HEK293 (cell line): ENCODE measurements at regions not wholly inside any gene's neighbourhood (a gene's known extent, or its start where the extent isn't known, plus 50 kb on each side); places are given as distances from the start of the nearest gene placed in this dataset.
"Not testable (repeated sequence)": the region's sequence is repeated elsewhere in the genome, so short reads cannot be mapped to it uniquely, and the experiment has no call there.

ENCODE experiments used
- CTCF ChIA-PET: fragments of 350-600 bp; formaldehyde crosslinking; extraction: SDS; loops from one replicate; lab custom pipeline; 2021; ENCODE audit warnings: antibody characterized with exemption; lab: Yijun Ruan, JAX
- POLR2A ChIA-PET: fragments of 300-600 bp; formaldehyde crosslinking; extraction: SDS; loops from one replicate; lab custom pipeline; 2020; ENCODE audit warnings: antibody characterized with exemption, inconsistent platforms; lab: Yijun Ruan, JAX
- H3K27ac ChIP-seq: fragments of 200-500 bp; sonication (Bioruptor generic); 2 replicates; pipeline ENCODE4 v1.5.1; 2014; ENCODE audit warnings: low read depth, low read length, control low read depth, inconsistent platforms; ENCODE audit errors: extremely low read depth
- H3K36me3 ChIP-seq, 2 experiments: fragments of 200-500 bp in 1 of 2; sonication (Bioruptor generic) in 1 of 2; 1 replicate in 1 of 2; 2 replicates in 1 of 2; pipeline ENCODE4 v1.5.1; 2014 to 2017; ENCODE audit warnings: inconsistent platforms in 2 of 2, low read length in 2 of 2; ENCODE audit not compliant: control insufficient read depth in 2 of 2, insufficient read depth in 1 of 2
- H3K4me1 ChIP-seq: fragments of 200-500 bp; sonication (Bioruptor generic); 2 replicates; pipeline ENCODE4 v1.5.1; 2014; ENCODE audit warnings: mild to moderate bottlenecking, low read length, inconsistent platforms; ENCODE audit not compliant: control insufficient read depth, insufficient read depth
- H3K4me3 ChIP-seq: 2 replicates; pipeline ENCODE4 v1.5.1; 2011; ENCODE audit warnings: low read depth, mild to moderate bottlenecking, control low read depth, low read length, moderate library complexity
- H3K9me3 ChIP-seq: fragments of 200-500 bp; sonication (Bioruptor generic); 2 replicates; pipeline ENCODE4 v1.5.1; 2014; ENCODE audit warnings: low read depth, low read length, inconsistent platforms; ENCODE audit not compliant: control insufficient read depth, insufficient read depth
- KLF8 ChIP-seq: fragments of 450-650 bp; formaldehyde crosslinking; IDR thresholded peaks from 2 replicates; pipeline ENCODE4 v1.5.1; 2016; ENCODE audit warnings: missing biosample characterization, missing genetic modification characterization
- KLF9 ChIP-seq: fragments of 450-650 bp; formaldehyde crosslinking; IDR thresholded peaks from 2 replicates; pipeline ENCODE4 v1.5.1; 2016; ENCODE audit warnings: missing biosample characterization, missing genetic modification characterization, low read depth
- MZF1 ChIP-seq: fragments of 450-650 bp; formaldehyde crosslinking; IDR thresholded peaks from 2 replicates; pipeline ENCODE4 v1.5.1; 2017; ENCODE audit warnings: missing biosample characterization, missing genetic modification characterization, borderline replicate concordance
- PRDM1 ChIP-seq: fragments of 450-650 bp; formaldehyde crosslinking; IDR thresholded peaks from 2 replicates; pipeline ENCODE4; 2016; ENCODE audit warnings: missing biosample characterization, missing genetic modification characterization
- ZBTB17 ChIP-seq: fragments of 450-650 bp; formaldehyde crosslinking; IDR thresholded peaks from 2 replicates; pipeline ENCODE4 v1.5.1; 2016; ENCODE audit warnings: missing biosample characterization, missing genetic modification characterization
- ZBTB8A ChIP-seq: fragments of 450-650 bp; formaldehyde crosslinking; IDR thresholded peaks from 2 replicates; pipeline ENCODE4 v1.5.1; 2016; ENCODE audit warnings: missing biosample characterization, missing genetic modification characterization
- ZFHX2 ChIP-seq: fragments of 450-650 bp; formaldehyde crosslinking; conservative IDR thresholded peaks from 2 replicates; pipeline ENCODE4 v1.5.1; 2016; ENCODE audit warnings: missing biosample characterization, missing genetic modification characterization
- ZFP37 ChIP-seq: fragments of 450-650 bp; formaldehyde crosslinking; IDR thresholded peaks from 2 replicates; pipeline ENCODE4 v1.5.1; 2016; ENCODE audit warnings: missing biosample characterization, missing genetic modification characterization
- ZFP69B ChIP-seq: fragments of 450-650 bp; formaldehyde crosslinking; IDR thresholded peaks from 2 replicates; pipeline ENCODE4 v1.5.1; 2016; ENCODE audit warnings: missing biosample characterization, missing genetic modification characterization
- ZNF10 ChIP-seq: fragments of 450-650 bp; formaldehyde crosslinking; IDR thresholded peaks from 2 replicates; pipeline ENCODE4 v1.5.1; 2017; ENCODE audit warnings: missing biosample characterization, missing genetic modification characterization
- ZNF121 ChIP-seq: fragments of 450-650 bp; formaldehyde crosslinking; IDR thresholded peaks from 2 replicates; pipeline ENCODE4 v1.5.1; 2016; ENCODE audit warnings: missing biosample characterization, missing genetic modification characterization
- ZNF335 ChIP-seq: fragments of 450-650 bp; formaldehyde crosslinking; conservative IDR thresholded peaks from 2 replicates; pipeline ENCODE4 v1.5.1; 2016; ENCODE audit warnings: missing biosample characterization, missing genetic modification characterization
- ZNF530 ChIP-seq: fragments of 450-650 bp; formaldehyde crosslinking; IDR thresholded peaks from 2 replicates; pipeline ENCODE4 v1.5.1; 2016; ENCODE audit warnings: low read depth, missing biosample characterization, missing genetic modification characterization
- ZNF629 ChIP-seq: fragments of 450-650 bp; formaldehyde crosslinking; IDR thresholded peaks from 2 replicates; pipeline ENCODE4 v1.5.1; 2017; ENCODE audit warnings: missing biosample characterization, missing genetic modification characterization
- ZNF654 ChIP-seq: fragments of 450-650 bp; formaldehyde crosslinking; IDR thresholded peaks from 2 replicates; pipeline ENCODE4 v1.5.1; 2016; ENCODE audit warnings: low read depth, missing biosample characterization, missing genetic modification characterization
- ZNF843 ChIP-seq: fragments of 450-650 bp; formaldehyde crosslinking; IDR thresholded peaks from 2 replicates; pipeline ENCODE4 v1.5.1; 2016; ENCODE audit warnings: missing biosample characterization, missing genetic modification characterization
- ZSCAN30 ChIP-seq: fragments of 450-650 bp; IDR thresholded peaks from 2 replicates; pipeline ENCODE4 v1.5.1; 2018; ENCODE audit warnings: missing biosample characterization, mild to moderate bottlenecking, missing genetic modification characterization, moderate library complexity
- TF ChIP-seq, protein P1 (sequence below): fragments of 450-650 bp; formaldehyde crosslinking; IDR thresholded peaks from 2 replicates; pipeline ENCODE4 v1.5.1; 2017; ENCODE audit warnings: missing biosample characterization, missing genetic modification characterization
- TF ChIP-seq, protein P2 (sequence below): fragments of 450-650 bp; formaldehyde crosslinking; IDR thresholded peaks from 2 replicates; pipeline ENCODE4 v1.5.1; 2017; ENCODE audit warnings: missing biosample characterization, missing genetic modification characterization
- TF ChIP-seq, protein P3 (sequence below): fragments of 450-650 bp; formaldehyde crosslinking; optimal IDR thresholded peaks from 2 replicates; pipeline ENCODE3; 2016; ENCODE audit warnings: missing biosample characterization, mild to moderate bottlenecking, missing genetic modification characterization
- TF ChIP-seq, protein P4 (sequence below): fragments of 450-650 bp; formaldehyde crosslinking; IDR thresholded peaks from 2 replicates; pipeline ENCODE4 v1.5.1; 2016; ENCODE audit warnings: missing biosample characterization, missing genetic modification characterization

DNA sequence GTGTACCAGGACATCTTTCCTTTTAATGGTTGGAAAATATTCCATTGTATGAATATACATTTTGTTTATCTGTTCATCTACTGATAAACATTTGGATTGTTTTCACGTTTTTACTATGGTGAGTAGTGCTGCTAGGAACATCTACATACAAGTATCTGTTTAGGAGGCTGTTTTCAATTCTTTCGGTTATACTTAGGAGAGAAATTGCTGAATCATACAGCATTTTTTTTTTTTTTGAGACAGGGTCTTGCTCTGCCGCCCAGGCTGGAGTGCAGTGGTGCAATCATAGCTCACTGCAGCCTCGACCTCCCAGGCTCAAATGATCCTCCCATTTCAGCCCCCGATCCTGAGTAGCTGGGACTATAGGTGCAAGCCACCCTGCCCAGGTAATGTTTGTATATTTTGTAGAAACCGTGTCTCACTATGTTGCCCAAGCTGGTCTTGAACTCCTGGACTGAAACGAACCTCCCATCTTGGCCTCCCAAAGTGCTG is 122.9 kb downstream of the CRLF3 start:
- ChIA-PET POLR2A (no interaction called here), CTCF (interaction anchor here (1.1 kb wide), 1 partner anchor 110 kb away, joined by 3 read pairs; no protein-coding TSS in a partner anchor)
- Histone ChIP-seq H3K4me1 (no peaks in the 10 kb centered on the region), H3K9me3 (no peaks in the 10 kb centered on the region), H3K4me3 (no peak overlapping the region), H3K36me3 (no peaks in the 10 kb centered on the region), H3K27ac (no peak overlapping the region)
- TF ChIP-seq, protein P1, sequence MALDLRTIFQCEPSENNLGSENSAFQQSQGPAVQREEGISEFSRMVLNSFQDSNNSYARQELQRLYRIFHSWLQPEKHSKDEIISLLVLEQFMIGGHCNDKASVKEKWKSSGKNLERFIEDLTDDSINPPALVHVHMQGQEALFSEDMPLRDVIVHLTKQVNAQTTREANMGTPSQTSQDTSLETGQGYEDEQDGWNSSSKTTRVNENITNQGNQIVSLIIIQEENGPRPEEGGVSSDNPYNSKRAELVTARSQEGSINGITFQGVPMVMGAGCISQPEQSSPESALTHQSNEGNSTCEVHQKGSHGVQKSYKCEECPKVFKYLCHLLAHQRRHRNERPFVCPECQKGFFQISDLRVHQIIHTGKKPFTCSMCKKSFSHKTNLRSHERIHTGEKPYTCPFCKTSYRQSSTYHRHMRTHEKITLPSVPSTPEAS (tag by site-specific recombination) = no peak
- no peak for TF ChIP-seq ZNF530 (tag by site-specific recombination)
- TF ChIP-seq ZNF121 (tag by site-specific recombination) = peak; percentile 12; the same call in 1 of the 2 replicates

DNA sequence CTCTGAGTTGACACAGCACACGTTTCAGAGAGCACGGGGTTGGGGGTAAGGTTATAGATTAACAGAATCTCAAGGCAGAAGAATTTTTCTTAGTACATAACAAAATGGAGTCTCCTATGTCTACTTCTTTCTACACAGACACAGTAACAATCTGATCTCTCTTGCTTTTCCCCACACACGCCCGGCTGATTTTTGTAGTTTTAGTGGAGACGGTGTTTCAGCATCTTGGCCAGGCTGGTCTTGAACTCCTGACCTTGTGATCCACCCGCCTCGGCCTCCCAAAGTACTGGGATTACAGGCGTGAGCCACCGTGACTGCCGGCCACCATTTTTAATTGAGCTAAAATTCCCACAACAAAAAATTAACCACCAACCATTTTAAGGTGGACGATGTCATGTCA is 123.7 kb downstream of the CRLF3 start:
- H3K27ac ChIP-seq, H3K4me3 ChIP-seq, H3K36me3 ChIP-seq, H3K4me1 ChIP-seq, CTCF ChIA-PET, H3K9me3 ChIP-seq, POLR2A ChIA-PET: not testable (repeated sequence)
- TF ChIP-seq ZFP69B (tag by site-specific recombination) (0 out of 2 replicates have a peak, but pooled peaks have one; percentile 20), ZNF629 (tag by site-specific recombination) (0 out of 2 replicates have a peak, but pooled peaks have one; percentile 23)

DNA sequence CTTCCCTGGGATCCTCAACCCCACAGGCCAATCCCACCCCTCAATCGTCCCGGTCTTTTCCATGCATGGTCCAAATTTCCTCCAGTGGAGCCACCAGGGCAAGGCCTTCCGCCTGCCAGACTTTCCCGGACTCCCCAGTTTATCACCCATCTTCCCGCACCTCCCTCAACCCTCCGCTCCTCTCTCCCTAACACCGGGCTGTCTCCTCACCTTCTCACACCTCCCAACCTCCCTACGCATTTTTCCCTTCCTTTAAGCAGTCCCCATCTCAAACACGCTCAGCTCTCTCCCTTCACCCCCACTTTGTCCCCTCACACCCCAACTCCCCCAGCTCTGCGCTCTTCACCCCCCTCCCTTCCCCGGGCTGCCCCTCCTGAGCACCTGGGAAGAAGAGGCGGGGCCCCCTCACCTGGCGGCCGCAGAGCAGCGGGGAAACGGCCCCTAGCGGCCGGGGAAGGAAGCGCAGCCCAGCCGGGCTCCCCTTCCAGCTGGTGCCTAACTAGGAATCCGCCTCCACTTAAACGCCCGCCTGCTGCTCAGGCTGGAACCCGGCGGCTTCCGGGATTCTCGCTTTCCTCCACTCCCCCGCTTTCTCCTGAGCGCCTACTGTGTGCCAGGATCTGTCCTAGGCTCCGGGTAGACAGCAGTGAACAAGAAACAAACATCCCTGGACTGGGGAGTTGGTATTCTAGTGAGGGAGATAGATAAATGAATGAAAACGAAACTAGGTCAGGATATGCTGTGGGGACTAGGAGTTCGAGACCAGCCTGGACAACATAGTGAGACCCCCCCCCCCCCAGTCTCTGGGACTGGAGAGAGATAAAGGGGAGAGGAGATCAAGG is 126.7 kb downstream of the CRLF3 start:
- ChIA-PET CTCF (interaction anchor here (0.6 to 1.4 kb wide), 7 partner anchors 10 to 571 kb away, joined by 3 to 9 read pairs (median 4); partner anchors contain the start of gene GOSR1), POLR2A (interaction anchor here (0.6 to 0.7 kb wide), 2 partner anchors 11 to 37 kb away, joined by 3 read pairs; no protein-coding TSS in a partner anchor)
- peak overlapping the region; percentile 24 for H3K4me3 ChIP-seq
- not testable (repeated sequence) for H3K27ac ChIP-seq, H3K36me3 ChIP-seq, H3K9me3 ChIP-seq, H3K4me1 ChIP-seq
- TF ChIP-seq ZNF335 (tag by site-specific recombination) = peak; percentile 53; the same call in 1 of the 2 replicates
- TF ChIP-seq, protein P2, sequence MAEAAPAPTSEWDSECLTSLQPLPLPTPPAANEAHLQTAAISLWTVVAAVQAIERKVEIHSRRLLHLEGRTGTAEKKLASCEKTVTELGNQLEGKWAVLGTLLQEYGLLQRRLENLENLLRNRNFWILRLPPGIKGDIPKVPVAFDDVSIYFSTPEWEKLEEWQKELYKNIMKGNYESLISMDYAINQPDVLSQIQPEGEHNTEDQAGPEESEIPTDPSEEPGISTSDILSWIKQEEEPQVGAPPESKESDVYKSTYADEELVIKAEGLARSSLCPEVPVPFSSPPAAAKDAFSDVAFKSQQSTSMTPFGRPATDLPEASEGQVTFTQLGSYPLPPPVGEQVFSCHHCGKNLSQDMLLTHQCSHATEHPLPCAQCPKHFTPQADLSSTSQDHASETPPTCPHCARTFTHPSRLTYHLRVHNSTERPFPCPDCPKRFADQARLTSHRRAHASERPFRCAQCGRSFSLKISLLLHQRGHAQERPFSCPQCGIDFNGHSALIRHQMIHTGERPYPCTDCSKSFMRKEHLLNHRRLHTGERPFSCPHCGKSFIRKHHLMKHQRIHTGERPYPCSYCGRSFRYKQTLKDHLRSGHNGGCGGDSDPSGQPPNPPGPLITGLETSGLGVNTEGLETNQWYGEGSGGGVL (tag by site-specific recombination) = peak; percentile 41
- TF ChIP-seq, protein P3, sequence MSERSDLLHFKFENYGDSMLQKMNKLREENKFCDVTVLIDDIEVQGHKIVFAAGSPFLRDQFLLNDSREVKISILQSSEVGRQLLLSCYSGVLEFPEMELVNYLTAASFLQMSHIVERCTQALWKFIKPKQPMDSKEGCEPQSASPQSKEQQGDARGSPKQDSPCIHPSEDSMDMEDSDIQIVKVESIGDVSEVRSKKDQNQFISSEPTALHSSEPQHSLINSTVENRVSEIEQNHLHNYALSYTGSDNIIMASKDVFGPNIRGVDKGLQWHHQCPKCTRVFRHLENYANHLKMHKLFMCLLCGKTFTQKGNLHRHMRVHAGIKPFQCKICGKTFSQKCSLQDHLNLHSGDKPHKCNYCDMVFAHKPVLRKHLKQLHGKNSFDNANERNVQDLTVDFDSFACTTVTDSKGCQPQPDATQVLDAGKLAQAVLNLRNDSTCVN (tag by site-specific recombination) = peak; percentile 16
- 0 out of 2 replicates have a peak, but pooled peaks have one; percentile 34 for TF ChIP-seq ZFP37 (tag by site-specific recombination)
- peak; percentile 56; the same call in 1 of the 2 replicates for TF ChIP-seq KLF8 (tag by site-specific recombination)
- TF ChIP-seq ZSCAN30 = peak; percentile 67; the same call in 1 of the 2 replicates
- peak; percentile 62; the same call in 1 of the 2 replicates for TF ChIP-seq ZNF10 (tag by site-specific recombination)
- TF ChIP-seq ZBTB17 (tag by site-specific recombination) = 0 out of 2 replicates have a peak, but pooled peaks have one; percentile 46
- 0 out of 2 replicates have a peak, but pooled peaks have one; percentile 18 for TF ChIP-seq PRDM1 (tag by site-specific recombination)
- TF ChIP-seq, protein P4, sequence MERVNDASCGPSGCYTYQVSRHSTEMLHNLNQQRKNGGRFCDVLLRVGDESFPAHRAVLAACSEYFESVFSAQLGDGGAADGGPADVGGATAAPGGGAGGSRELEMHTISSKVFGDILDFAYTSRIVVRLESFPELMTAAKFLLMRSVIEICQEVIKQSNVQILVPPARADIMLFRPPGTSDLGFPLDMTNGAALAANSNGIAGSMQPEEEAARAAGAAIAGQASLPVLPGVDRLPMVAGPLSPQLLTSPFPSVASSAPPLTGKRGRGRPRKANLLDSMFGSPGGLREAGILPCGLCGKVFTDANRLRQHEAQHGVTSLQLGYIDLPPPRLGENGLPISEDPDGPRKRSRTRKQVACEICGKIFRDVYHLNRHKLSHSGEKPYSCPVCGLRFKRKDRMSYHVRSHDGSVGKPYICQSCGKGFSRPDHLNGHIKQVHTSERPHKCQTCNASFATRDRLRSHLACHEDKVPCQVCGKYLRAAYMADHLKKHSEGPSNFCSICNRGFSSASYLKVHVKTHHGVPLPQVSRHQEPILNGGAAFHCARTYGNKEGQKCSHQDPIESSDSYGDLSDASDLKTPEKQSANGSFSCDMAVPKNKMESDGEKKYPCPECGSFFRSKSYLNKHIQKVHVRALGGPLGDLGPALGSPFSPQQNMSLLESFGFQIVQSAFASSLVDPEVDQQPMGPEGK (tag by site-specific recombination) = peak; percentile 82; the same call in 1 of the 2 replicates
- TF ChIP-seq ZNF654 = peak; percentile 36; the same call in 1 of the 2 replicates
- peak; percentile 31; the same call in 1 of the 2 replicates for TF ChIP-seq KLF9 (tag by site-specific recombination)
- TF ChIP-seq ZNF843 = peak; percentile 20; the same call in 1 of the 2 replicates
- TF ChIP-seq MZF1 (tag by site-specific recombination) = 0 out of 2 replicates have a peak, but pooled peaks have one; percentile 42
- peak; percentile 50; the same call in 1 of the 2 replicates for TF ChIP-seq ZFHX2 (tag by site-specific recombination)
- TF ChIP-seq ZBTB8A (tag by site-specific recombination) = peak; percentile 43
